MM.1S (cell line): ENCODE measurements at regions not wholly inside any gene's neighbourhood (a gene's known extent, or its start where the extent isn't known, plus 50 kb on each side); places are given as distances from the start of the nearest gene placed in this dataset.
"Not testable (repeated sequence)": the region's sequence is repeated elsewhere in the genome, so short reads cannot be mapped to it uniquely, and the experiment has no call there.

Experiments used
- DNase-seq: peaks from one replicate; pipeline ENCODE4 v3.0.0-alpha.2; 2015
- H2AFZ ChIP-seq: fragments of 300-600 bp; sonication (generic); 2 replicates; pipeline ENCODE4 v1.6.0; 2016; ENCODE audit warnings: antibody characterized with exemption, low read length
- H3F3A ChIP-seq: fragments of 300-600 bp; sonication (generic); 2 replicates; pipeline ENCODE4 v1.6.1; 2016; ENCODE audit warnings: mild to moderate bottlenecking, antibody characterized with exemption, low read length, moderate library complexity, mixed read lengths; ENCODE audit not compliant: insufficient read depth
- H3K27ac ChIP-seq: fragments of 300-600 bp; sonication (generic); 2 replicates; pipeline ENCODE4 v1.5.1; 2016; ENCODE audit warnings: mild to moderate bottlenecking, low read length
- H3K27me3 ChIP-seq: fragments of 300-600 bp; sonication (generic); replicated peaks from 2 replicates; pipeline ENCODE4 v1.6.0; 2016; ENCODE audit warnings: low read length; ENCODE audit not compliant: insufficient read depth
- H3K36me3 ChIP-seq: fragments of 300-600 bp; sonication (generic); replicated peaks from 2 replicates; pipeline ENCODE4 v1.6.1; 2016; ENCODE audit warnings: mild to moderate bottlenecking, low read length, mixed read lengths; ENCODE audit not compliant: insufficient read depth
- H3K4me1 ChIP-seq: fragments of 300-600 bp; sonication (generic); 2 replicates; pipeline ENCODE4 v1.6.1; 2016; ENCODE audit warnings: low read length, mixed read lengths
- H3K4me2 ChIP-seq: fragments of 300-600 bp; sonication (generic); 2 replicates; pipeline ENCODE4 v1.6.0; 2016; ENCODE audit warnings: low read depth, low read length
- H3K4me3 ChIP-seq: fragments of 300-600 bp; sonication (generic); 2 replicates; pipeline ENCODE4 v1.5.1; 2016; ENCODE audit warnings: low read length, mixed read lengths
- H3K79me2 ChIP-seq: fragments of 300-600 bp; sonication (generic); 2 replicates; pipeline ENCODE4 v1.6.1; 2016; ENCODE audit warnings: mixed run types, low read length, mixed read lengths
- H3K9ac ChIP-seq: fragments of 300-600 bp; sonication (generic); 2 replicates; pipeline ENCODE4 v1.6.1; 2016; ENCODE audit warnings: low read length, mixed read lengths
- H3K9me2 ChIP-seq: fragments of 300-600 bp; sonication (generic); replicated peaks from 2 replicates; pipeline ENCODE4 v1.6.1; 2016; ENCODE audit warnings: mild to moderate bottlenecking, low read length, mixed read lengths; ENCODE audit not compliant: insufficient read depth
- H3K9me3 ChIP-seq: fragments of 300-600 bp; sonication (generic); replicated peaks from 2 replicates; pipeline ENCODE4 v1.6.1; 2016; ENCODE audit warnings: mild to moderate bottlenecking, low read length, mixed read lengths; ENCODE audit not compliant: insufficient read depth
- H4K20me1 ChIP-seq: fragments of 300-600 bp; sonication (generic); 2 replicates; pipeline ENCODE4 v1.6.1; 2016; ENCODE audit warnings: mild to moderate bottlenecking, low read length, moderate library complexity, mixed read lengths; ENCODE audit not compliant: insufficient read depth
- CTCF ChIP-seq: fragments of 300-600 bp; sonication (generic); IDR thresholded peaks from 2 replicates; pipeline ENCODE4 v1.5.1; 2016; ENCODE audit warnings: antibody characterized with exemption, low read length, mixed read lengths
- EZH2 ChIP-seq: fragments of 300-600 bp; sonication (generic); optimal IDR thresholded peaks from 2 replicates; pipeline ENCODE3; 2017; ENCODE audit warnings: low read depth, mild to moderate bottlenecking, antibody characterized with exemption, low read length, mixed read lengths
- EZH2phosphoT487 ChIP-seq: fragments of 300-600 bp; sonication (generic); IDR thresholded peaks from 2 replicates; pipeline ENCODE4 v1.6.1; 2018; ENCODE audit warnings: antibody characterized with exemption, low read length

GRCh38 chr2:234863043-234863934 is 88.5 kb upstream of the SH3BP4 start:
- Histone ChIP-seq H3K9ac (no peak overlapping the region), H4K20me1 (no peaks in the 10 kb centered on the region), H3K4me1 (no peaks in the 10 kb centered on the region), H3K27me3 (no peaks in the 10 kb centered on the region), H3K36me3 (no peaks in the 10 kb centered on the region), H3K4me3 (no peak overlapping the region), H3K9me3 (no peaks in the 10 kb centered on the region), H3K4me2 (no peak overlapping the region), H3K79me2 (no peaks in the 10 kb centered on the region), H3K9me2 (no peaks in the 10 kb centered on the region), H2AFZ (no peak overlapping the region), H3K27ac (no peak overlapping the region), H3F3A (no peaks in the 10 kb centered on the region)
- no peak for DNase-seq
- TF ChIP-seq EZH2phosphoT487: no peak
- no peak for TF ChIP-seq EZH2
- no peak for TF ChIP-seq CTCF

GRCh38 chr2:234861841-234862735 is 89.7 kb upstream of the SH3BP4 start:
- H3F3A ChIP-seq: no peaks in the 10 kb centered on the region
- H3K27me3 ChIP-seq: no peaks in the 10 kb centered on the region
- no peak overlapping the region for H3K4me3 ChIP-seq
- H3K9me3 ChIP-seq: no peaks in the 10 kb centered on the region
- no peak overlapping the region for H3K27ac ChIP-seq
- no peaks in the 10 kb centered on the region for H3K4me1 ChIP-seq
- no peaks in the 10 kb centered on the region for H3K36me3 ChIP-seq
- no peaks in the 10 kb centered on the region for H3K9me2 ChIP-seq
- H3K4me2 ChIP-seq: no peak overlapping the region
- no peaks in the 10 kb centered on the region for H4K20me1 ChIP-seq
- no peak for DNase-seq
- H3K79me2 ChIP-seq: no peaks in the 10 kb centered on the region
- TF ChIP-seq EZH2: no peak
- no peak for TF ChIP-seq CTCF
- TF ChIP-seq EZH2phosphoT487: no peak
- no peak overlapping the region for H2AFZ ChIP-seq
- no peak overlapping the region for H3K9ac ChIP-seq

- H4K20me1 ChIP-seq, H3K4me3 ChIP-seq, H3K4me2 ChIP-seq, DNase-seq, H3K4me1 ChIP-seq, H3K9me3 ChIP-seq, H3K27ac ChIP-seq, H2AFZ ChIP-seq, H3K9ac ChIP-seq, H3F3A ChIP-seq, H3K79me2 ChIP-seq, H3K36me3 ChIP-seq, H3K9me2 ChIP-seq, H3K27me3 ChIP-seq: not testable (repeated sequence)
These were observed 92.4 kb upstream of the SH3BP4 start for GRCh38 chr2:234859330-234859872.
